Glomerular endothelial cell (primary cell): ENCODE measurements at regions not wholly inside any gene's neighbourhood (a gene's known extent, or its start where the extent isn't known, plus 50 kb on each side); places are given as distances from the start of the nearest gene placed in this dataset.
"Not testable (repeated sequence)": the region's sequence is repeated elsewhere in the genome, so short reads cannot be mapped to it uniquely, and the experiment has no call there.

Experiments
- DNase-seq: peaks from one replicate; pipeline ENCODE4 v3.0.0-alpha.2; 2011; ENCODE audit warnings: low read depth, low spot score; ENCODE audit errors: extremely low read depth

DNA sequence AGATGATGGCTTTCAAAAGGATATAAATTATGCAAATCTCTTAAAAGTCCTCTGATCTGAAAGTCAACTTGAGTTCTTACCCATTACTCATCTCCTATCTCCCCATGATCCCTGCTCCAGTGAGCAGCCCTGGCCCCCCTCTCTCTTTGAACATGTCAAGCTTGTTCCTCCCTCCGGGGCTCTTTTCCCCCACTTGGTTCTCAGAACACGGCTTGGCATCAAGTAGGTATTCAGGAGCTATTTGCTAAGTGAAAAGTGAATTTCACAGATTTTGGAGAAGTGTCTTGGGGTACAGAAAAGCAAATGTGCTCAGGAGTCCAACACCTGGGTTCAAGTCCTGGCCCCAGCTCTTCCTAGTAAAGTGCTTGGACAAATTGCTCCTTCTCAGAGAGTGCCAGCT lies 98.3 kb upstream of the CTBP2 start:
- no peak for DNase-seq

GRCh38 chr10:125257521-125258108 lies 97.3 kb upstream of the CTBP2 start:
- no peak for DNase-seq

GRCh38 chr10:125256026-125256425 lies 95.7 kb upstream of the CTBP2 start:
- no peak for DNase-seq

DNA sequence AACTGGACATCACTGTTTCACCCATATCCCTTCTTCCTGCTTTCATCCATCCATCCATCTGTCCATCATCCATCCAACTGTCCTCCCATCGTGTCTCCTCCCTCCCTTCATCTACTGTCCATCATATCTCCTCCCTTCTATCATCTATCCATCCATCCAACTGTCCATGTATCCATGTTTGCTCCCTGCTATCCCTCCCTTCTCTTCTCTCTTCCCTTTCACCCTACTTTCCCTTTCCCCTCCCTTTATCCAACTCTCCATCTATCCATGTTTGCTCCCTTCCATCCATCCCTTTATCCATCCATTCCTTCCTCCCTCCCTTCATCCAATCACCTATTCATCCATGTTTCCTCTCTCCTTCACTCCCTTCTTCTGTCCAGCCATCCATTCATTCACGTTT lies 92.6 kb upstream of the CTBP2 start:
- DNase-seq, result no peak

DNA sequence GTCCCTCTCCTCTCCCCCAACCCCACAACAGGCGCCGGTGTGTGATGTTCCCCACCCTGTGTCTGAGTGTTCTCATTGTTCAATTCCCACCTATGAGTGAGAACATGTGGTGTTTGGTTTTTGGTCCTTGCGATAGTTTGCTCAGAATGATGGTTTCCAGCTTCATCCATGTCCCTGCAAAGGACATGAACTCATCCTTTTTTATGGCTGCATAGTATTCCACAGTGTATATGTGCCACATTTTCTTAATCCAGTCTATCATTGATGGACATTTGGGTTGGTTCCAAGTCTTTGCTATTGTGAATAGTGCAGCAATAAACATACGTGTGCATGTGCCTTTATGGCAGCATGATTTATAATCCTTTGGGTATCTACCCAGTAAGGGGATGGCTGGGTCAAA lies 90.5 kb upstream of the CTBP2 start:
- DNase-seq, result not testable (repeated sequence)

DNA sequence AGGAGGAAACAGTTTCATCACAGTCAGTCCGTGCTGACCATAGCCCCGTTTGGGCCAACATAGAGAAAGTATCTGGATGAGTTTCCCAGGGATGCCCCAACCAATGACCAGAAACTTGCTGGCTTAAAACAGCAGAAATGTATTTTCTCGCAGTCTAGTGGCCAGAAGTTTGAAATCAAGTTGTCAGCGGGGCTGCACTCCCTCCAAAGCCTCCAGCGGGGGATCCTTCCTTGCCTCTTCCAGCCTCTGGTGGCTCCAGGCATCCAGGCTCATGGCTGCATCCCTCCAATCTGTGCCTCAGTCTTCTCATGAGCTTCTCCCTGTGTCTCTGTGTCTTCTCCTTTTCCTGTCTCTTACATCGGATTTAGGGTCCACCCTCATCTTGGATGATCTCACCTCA lies 89.6 kb upstream of the CTBP2 start:
- DNase-seq, result no peak

DNA sequence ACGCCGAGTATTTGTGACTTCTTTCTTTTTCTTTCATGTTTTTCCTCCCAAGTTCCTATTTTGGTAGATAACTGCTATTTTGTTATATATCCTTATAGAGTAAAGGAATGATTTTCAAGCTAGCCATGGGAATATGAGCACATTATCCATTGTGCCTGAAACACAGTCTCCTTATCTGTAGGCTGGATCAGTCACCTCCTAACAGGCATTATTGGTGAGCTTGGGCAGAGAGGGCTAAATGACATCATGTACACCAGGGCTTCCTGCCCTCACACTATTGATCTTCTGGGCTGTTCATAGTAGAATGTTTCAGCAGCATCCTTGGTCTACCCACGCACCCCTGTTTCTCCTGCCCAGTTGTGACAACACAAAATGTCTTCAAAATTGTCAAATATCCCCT lies 88.1 kb upstream of the CTBP2 start:
- no peak for DNase-seq

DNA sequence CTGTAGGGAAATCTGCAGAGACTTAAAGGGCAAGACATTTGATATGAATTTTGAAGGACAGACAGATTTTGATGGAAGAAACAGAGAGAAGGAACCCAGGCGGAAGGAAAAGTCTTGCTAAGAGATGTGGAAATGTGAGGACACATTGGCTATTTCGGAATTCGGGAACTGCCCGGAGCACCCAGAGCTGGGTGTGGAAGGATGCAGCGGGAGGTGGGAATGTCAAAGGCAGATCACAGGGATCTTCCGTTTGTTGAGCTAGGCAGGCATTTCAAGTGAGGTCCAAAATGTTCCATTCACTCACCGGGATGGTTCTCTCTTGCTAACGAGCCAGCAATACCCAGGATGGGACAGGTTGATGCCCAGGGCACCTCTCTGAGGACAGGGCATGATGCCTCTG lies 87.2 kb upstream of the CTBP2 start:
- no peak for DNase-seq

- DNase-seq, result no peak
These were observed 83.3 kb upstream of the CTBP2 start for GRCh38 chr10:125243532-125244253.

DNA sequence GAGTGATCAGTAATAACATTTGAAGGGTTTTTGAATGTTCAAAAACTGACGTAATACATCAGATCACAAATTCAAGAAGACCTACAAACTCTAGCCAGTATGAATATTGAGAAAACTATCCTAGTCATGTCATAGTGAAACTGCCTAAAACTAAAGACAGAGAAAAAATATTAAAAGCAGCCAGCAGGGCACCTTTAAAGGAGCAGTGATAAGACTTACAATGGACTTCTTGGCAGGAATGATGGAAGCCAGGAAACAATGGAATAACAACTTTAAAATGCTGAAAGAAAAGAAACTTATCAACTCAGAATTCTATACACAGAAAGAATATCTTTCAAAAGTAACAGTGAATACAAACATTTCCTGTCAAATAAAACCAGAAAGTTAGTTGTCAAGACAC lies 78.3 kb upstream of the CTBP2 start:
- DNase-seq, result no peak

- no peak for DNase-seq
These were observed 75.7 kb upstream of the CTBP2 start for GRCh38 chr10:125236091-125236490.

GRCh38 chr10:125235093-125236069 lies 75.0 kb upstream of the CTBP2 start:
- DNase-seq, result no peak

DNA sequence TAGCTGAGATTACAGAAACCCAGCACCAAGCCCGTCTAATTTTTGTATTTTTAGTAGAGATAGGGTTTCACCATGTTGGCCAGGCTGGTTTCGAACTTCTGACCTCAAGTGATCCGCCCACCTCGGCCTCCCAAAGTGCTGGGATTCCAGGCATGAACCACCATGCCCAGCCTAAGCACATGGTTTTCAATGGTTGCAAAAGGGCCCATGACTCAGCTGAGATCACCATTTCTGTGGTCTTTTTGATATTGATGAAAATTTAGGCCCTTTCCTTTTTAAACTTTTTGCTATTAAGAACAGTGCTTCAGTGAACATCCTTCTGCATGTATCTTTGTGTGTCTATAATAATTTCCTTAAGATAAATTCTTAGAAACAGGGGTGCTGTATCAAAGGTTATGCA lies 74.2 kb upstream of the CTBP2 start:
- DNase-seq, result not testable (repeated sequence)

DNA sequence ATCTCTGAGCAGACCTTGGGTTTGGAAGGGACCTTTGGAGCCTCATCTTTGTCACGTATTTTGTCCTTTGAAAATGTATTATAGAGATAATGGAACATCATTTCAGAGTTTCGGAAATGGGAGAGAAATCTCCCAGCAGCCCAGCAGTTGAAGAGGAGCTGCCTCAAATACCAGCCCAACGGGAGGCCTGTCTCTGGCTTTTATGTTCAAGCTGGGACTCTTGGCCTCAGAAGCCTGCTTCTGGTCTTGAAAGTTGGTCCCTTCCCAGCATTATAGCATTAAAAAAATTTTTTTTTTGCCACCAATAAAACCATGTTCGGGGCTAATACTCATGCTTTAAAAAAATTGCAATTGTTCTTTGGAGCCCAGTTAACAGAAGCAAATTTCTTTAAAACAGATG lies 73.4 kb upstream of the CTBP2 start:
- DNase-seq, result no peak

DNA sequence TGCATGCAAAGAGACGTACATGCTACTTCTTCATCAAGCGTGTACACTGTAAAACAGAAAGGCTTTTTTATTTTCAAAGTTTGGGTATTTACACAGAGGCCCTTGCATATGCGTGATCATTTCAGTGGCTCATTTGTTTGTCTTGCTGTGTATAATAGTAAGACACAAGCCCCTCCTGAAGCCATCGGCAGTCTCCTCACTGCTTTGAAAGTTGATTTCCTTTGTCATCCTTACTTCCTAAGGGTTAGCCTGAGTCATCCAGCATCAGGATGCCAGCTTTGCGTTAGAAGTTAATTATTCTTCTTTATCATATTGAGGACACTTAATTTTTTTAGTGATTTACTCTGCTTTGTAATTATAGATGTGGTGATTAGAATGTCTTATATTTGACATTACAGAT lies 72.5 kb upstream of the CTBP2 start:
- DNase-seq, result no peak

DNA sequence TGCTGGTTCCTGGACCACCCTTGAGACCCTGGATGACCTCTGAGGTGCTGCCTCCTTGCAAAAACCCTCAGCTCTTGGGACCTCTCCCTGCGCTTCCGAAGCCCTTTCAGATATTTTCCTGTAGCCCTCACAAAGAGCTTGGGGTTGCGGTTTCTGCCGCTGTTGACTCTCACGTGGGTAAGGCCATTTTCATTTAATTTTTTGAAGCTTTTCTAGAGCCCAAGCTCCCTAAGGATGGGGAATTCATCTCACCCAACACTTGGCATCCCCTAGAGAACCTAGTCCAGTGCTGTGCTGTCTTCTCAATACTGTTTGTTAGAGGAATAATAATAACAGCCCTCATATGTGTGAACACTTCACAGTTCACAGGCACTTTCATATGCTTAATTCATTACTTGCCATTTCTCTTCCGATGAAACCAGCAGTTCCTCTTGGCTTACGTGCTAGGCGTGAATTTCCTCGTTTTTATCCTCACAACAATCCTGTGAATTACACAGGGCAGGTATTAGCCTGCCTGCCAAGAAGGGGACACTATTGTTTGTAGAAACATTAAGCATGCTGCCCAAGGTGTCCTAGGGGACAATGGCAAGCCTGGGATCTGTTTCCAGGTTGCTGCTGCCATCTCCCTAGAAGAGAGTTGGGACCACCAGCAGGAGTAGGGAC lies 71.6 kb upstream of the CTBP2 start:
- no peak for DNase-seq

- no peak for DNase-seq
These were observed 70.9 kb upstream of the CTBP2 start for GRCh38 chr10:125231116-125231812.

DNA sequence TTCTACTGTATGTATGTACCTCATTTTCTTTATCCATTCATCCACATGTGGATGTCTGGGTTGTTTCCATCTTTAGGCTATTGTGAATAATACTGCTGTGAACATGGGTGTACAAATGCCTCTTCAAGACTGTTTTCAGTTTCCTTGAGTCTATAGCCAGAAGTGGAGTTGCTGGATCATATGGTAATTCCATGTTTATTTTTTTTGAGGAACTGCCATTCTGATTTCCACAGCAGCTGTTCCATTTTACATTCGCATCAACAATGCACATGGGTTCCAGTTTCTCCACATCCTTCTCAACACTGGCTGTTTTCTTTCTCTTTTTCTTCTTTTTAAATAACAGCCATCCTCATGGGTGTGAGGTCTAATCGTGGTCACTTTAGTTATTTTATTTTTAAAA lies 69.9 kb upstream of the CTBP2 start:
- DNase-seq, result no peak

DNA sequence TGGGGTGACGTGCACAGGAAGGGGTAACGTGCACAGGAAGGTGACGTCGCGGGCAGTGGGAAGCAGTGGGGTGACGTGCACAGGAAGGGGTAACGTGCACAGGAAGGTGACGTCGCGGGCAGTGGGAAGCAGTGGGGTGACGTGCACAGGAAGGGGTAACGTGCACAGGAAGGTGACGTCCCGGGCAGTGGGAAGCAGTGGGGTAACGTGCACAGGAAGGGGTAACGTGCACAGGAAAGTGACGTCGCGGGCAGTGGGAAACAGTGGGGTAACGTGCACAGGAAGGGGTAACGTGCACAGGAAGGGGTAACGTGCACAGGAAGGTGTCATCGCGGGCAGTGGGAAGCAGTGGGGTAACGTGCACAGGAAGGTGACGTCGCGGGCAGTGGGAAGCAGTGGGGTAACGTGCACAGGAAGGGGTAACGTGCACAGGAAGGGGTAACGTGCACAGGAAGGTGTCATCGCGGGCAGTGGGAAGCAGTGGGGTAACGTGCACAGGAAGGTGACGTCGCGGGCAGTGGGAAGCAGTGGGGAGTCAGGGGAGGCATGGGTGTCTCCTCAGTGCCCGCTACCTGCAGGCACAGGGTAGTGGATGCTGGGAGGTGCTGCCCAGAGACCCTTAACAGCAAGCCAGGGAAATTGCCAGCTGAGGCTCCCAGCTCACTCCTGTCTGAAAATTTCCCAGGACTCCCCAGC lies 68.0 kb upstream of the CTBP2 start:
- DNase-seq, result not testable (repeated sequence)

DNA sequence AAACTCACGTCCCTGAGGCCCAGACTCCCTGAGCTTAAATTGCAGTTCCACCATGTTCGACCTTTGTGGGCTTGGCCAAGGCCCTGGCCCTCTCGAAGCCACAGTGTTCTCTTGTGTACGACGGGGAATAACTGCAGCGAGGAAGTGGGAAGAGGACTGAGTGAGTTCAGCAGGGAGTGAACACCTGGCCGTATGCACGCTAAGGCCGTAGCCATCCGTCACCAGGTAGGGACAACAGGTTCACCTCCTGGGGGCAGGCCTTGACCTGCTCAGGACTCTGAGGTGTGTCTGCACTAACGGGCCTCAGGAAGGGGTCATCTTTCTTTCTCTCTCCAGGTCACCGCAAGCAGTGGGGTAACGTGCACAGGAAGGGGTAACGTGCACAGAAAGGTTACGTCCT lies 67.2 kb upstream of the CTBP2 start:
- DNase-seq, result no peak
